GM12878 (cell line): ENCODE measurements at regions not wholly inside any gene's neighbourhood (a gene's known extent, or its start where the extent isn't known, plus 50 kb on each side); places are given as distances from the start of the nearest gene placed in this dataset.

ENCODE experiments used
- ATAC-seq: fragments of 200-7000 bp; cut with Tn5 transposase; 3 replicates; pipeline ENCODE4 v1.9.1; 2020; ENCODE audit warnings: mild to moderate bottlenecking, moderate library complexity
- BruUV-seq: library from RNA; stranded (reverse); fragments of 400-500 nt; replicated peaks from 2 replicates; lab custom pipeline; 2021; lab: Mats Ljungman, UMichigan
- CTCF ChIA-PET: fragments of 300-600 bp; sonication (Branson Sonifier 250); formaldehyde crosslinking; extraction: SDS; loops from one replicate; lab custom pipeline; 2021; ENCODE audit warnings: inconsistent platforms; lab: Yijun Ruan, JAX
- POLR2A ChIA-PET: fragments of 350-600 bp; formaldehyde crosslinking; extraction: SDS; loops from one replicate; lab custom pipeline; 2021; ENCODE audit warnings: inconsistent platforms; lab: Charles Lee
- RAD21 ChIA-PET: fragments of 300-600 bp; sonication (Branson Sonifier 250); formaldehyde crosslinking; loops from one replicate; lab custom pipeline; 2023; ENCODE audit warnings: antibody characterized with exemption; ENCODE audit not compliant: unreplicated experiment; lab: Charles Lee
- SMC1A ChIA-PET: fragments of 300-600 bp; sonication (Branson Sonifier 250); formaldehyde crosslinking; loops from one replicate; lab custom pipeline; 2023; ENCODE audit not compliant: unreplicated experiment, uncharacterized antibody; lab: Charles Lee
- DNase-seq: peaks from one replicate; pipeline ENCODE4 v3.0.0-alpha.2; 2011; ENCODE audit warnings: low read depth, low spot score
- FAIRE-seq: peaks from 3 replicates; lab custom pipeline; 2011; peaks lifted over from hg19 to GRCh38; lab: Jason Lieb, UNC
- H2AFZ ChIP-seq: 2 replicates; pipeline ENCODE4 v1.6.0; 2011; ENCODE audit warnings: low read depth, low read length, control low read depth; ENCODE audit not compliant: control insufficient read depth
- H3K27ac ChIP-seq: 2 replicates; pipeline ENCODE4 v1.5.1; 2011; ENCODE audit warnings: control low read depth; ENCODE audit not compliant: control insufficient read depth, insufficient read depth
- H3K27me3 ChIP-seq, 2 experiments: replicated peaks in 1 of 2; 2 replicates each; pipeline versions ENCODE4 v1.6.0 to v1.6.1; 2011; ENCODE audit warnings: low read length in 1 of 2; ENCODE audit not compliant: control insufficient read depth in 2 of 2, insufficient read depth in 2 of 2
- H3K36me3 ChIP-seq, 2 experiments: 2 replicates each; pipeline ENCODE4 v1.5.1; 2011; ENCODE audit warnings: low read length in 1 of 2; ENCODE audit not compliant: control insufficient read depth in 2 of 2, insufficient read depth in 2 of 2
- H3K4me1 ChIP-seq: 2 replicates; pipeline ENCODE4 v1.6.1; 2011; ENCODE audit warnings: mild to moderate bottlenecking, low read length, moderate library complexity, mixed read lengths; ENCODE audit not compliant: control insufficient read depth, insufficient read depth
- H3K4me2 ChIP-seq: 2 replicates; pipeline ENCODE4 v1.6.0; 2011; ENCODE audit warnings: control low read depth; ENCODE audit not compliant: control insufficient read depth, insufficient read depth
- H3K4me3 ChIP-seq: fragments of 200-600 bp; sonication (generic); 2 replicates; pipeline ENCODE4 v1.5.1; 2016
- H3K79me2 ChIP-seq: 2 replicates; pipeline ENCODE4 v1.6.0; 2011; ENCODE audit warnings: low read length; ENCODE audit not compliant: control insufficient read depth, insufficient read depth
- H3K9ac ChIP-seq: 2 replicates; pipeline ENCODE4 v1.8.0; 2011; ENCODE audit warnings: low read length, control low read depth, mixed read lengths; ENCODE audit not compliant: control insufficient read depth, insufficient read depth
- H3K9me3 ChIP-seq: replicated peaks from 3 replicates; pipeline ENCODE4 v1.5.1; 2011; ENCODE audit warnings: mild to moderate bottlenecking, low read length; ENCODE audit not compliant: control insufficient read depth, insufficient read depth
- H4K20me1 ChIP-seq: 2 replicates; pipeline ENCODE4 v1.6.0; 2011; ENCODE audit not compliant: control insufficient read depth, insufficient read depth
- ATF2 ChIP-seq: IDR thresholded peaks from 2 replicates; pipeline ENCODE4 v1.6.1; 2012; ENCODE audit warnings: low read length, inconsistent platforms
- BCL11A ChIP-seq: IDR thresholded peaks from 2 replicates; pipeline ENCODE4 v1.6.1; 2011; ENCODE audit warnings: low read depth, low read length
- BCL3 ChIP-seq: IDR thresholded peaks from 2 replicates; pipeline ENCODE4 v1.6.1; 2011; ENCODE audit warnings: borderline replicate concordance, low read depth, mild to moderate bottlenecking, moderate library complexity, low read length; ENCODE audit not compliant: insufficient read depth, poor library complexity, severe bottlenecking
- CBX5 ChIP-seq: sonication (generic); IDR thresholded peaks from 2 replicates; pipeline ENCODE4 v1.6.1; 2016; ENCODE audit warnings: low read depth, moderate library complexity, mild to moderate bottlenecking, inconsistent platforms
- EGR1 ChIP-seq, 2 experiments: IDR thresholded peaks; 1 replicate in 1 of 2; 2 replicates in 1 of 2; pipeline ENCODE4 v1.6.1; 2011 to 2012; ENCODE audit warnings: low read depth in 2 of 2, low read length in 2 of 2, borderline replicate concordance in 1 of 2, mild to moderate bottlenecking in 1 of 2, moderate library complexity in 1 of 2
- EP300 ChIP-seq, 2 experiments: fragments of 150-350 bp in 1 of 2; IDR thresholded peaks; 2 replicates each; pipeline ENCODE4 v1.6.1; 2011 to 2012; ENCODE audit warnings: low read depth in 2 of 2, low read length in 2 of 2, borderline replicate concordance in 1 of 2, improper control_type of control experiment in 1 of 2, inconsistent platforms in 1 of 2; ENCODE audit not compliant: control insufficient read depth in 1 of 2
- LARP7 ChIP-seq: fragments of 450-650 bp; IDR thresholded peaks from 2 replicates; pipeline ENCODE4 v1.6.1; 2017; ENCODE audit warnings: mild to moderate bottlenecking
- NRF1 ChIP-seq: conservative IDR thresholded peaks from 2 replicates; pipeline ENCODE4 v1.6.1; 2011; ENCODE audit warnings: mild to moderate bottlenecking, low read depth, low read length, improper control_type of control experiment
- SP1 ChIP-seq: IDR thresholded peaks from one replicate; pipeline ENCODE4 v1.6.1; 2011; ENCODE audit warnings: low read depth, low read length
- STAT1 ChIP-seq: fragments of 450-650 bp; conservative IDR thresholded peaks from 2 replicates; pipeline ENCODE4 v1.6.1; 2014; ENCODE audit warnings: antibody characterized with exemption, mild to moderate bottlenecking
- SUPT20H ChIP-seq: IDR thresholded peaks from 2 replicates; pipeline ENCODE4 v1.6.1; 2011; ENCODE audit warnings: low read depth, mild to moderate bottlenecking, low read length, moderate library complexity, borderline replicate concordance; ENCODE audit not compliant: control insufficient read depth
- YY1 ChIP-seq: IDR thresholded peaks from 2 replicates; pipeline ENCODE4 v1.6.1; 2011; ENCODE audit warnings: low read depth, mild to moderate bottlenecking, low read length
- ZNF274 ChIP-seq: IDR thresholded peaks from one replicate; pipeline ENCODE4 v1.8.0; 2011; ENCODE audit not compliant: insufficient read length, insufficient read depth
- WGBS: methylation state at CpG from one replicate; pipeline ENCODE4 v1.1.6; 2016; ENCODE audit warnings: low lambda C conversion rate; ENCODE audit not compliant: insufficient replicate concordance, insufficient coverage; ENCODE audit errors: missing lambda C conversion rate; 5-methylcytosine and 5-hydroxymethylcytosine counted together
- in situ Hi-C: fragments of 300-500 bp; cut with MboI; formaldehyde crosslinking; loops from 9 replicates; pipeline ENCODE4 v1.14.3; 2018; ENCODE audit warnings: mixed read lengths
- intact Hi-C: fragments of 100-400 bp; cut with micrococcal nuclease; formaldehyde crosslinking; loops from one replicate; pipeline ENCODE4 v1.14.2; 2022; ENCODE audit not compliant: unreplicated experiment
- TF ChIP-seq, protein P1 (sequence below): IDR thresholded peaks from 2 replicates; pipeline ENCODE4 v1.6.1; 2012; ENCODE audit warnings: mild to moderate bottlenecking, low read depth, low read length
- TF ChIP-seq, protein P2 (sequence below): fragments of 450-650 bp; IDR thresholded peaks from 2 replicates; pipeline ENCODE4 v1.6.1; 2017; ENCODE audit warnings: low read depth, mild to moderate bottlenecking, moderate library complexity

- H3K4me1 ChIP-seq = no peaks in the 10 kb centered on the region
- H3K27ac ChIP-seq = no peak overlapping the region
- intact Hi-C loops (no loop called here), in situ Hi-C loops (no loop called here)
- BruUV-seq = no TSS peak
- H3K4me2 ChIP-seq = no peak overlapping the region
- no peak overlapping the region for H3K4me3 ChIP-seq
- H4K20me1 ChIP-seq = no peaks in the 10 kb centered on the region
- H3K9ac ChIP-seq = no peak overlapping the region
- no peaks in the 10 kb centered on the region; a peak in 1 of 4 replicates for H3K27me3 ChIP-seq
- FAIRE-seq = no peak
- ChIA-PET CTCF (no interaction called here), RAD21 (no interaction called here), POLR2A (no interaction called here), SMC1A (no interaction called here)
- no peak for DNase-seq
- ATAC-seq = no peak
- no peak overlapping the region for H2AFZ ChIP-seq
- H3K36me3 ChIP-seq = no peaks in the 10 kb centered on the region
- H3K9me3 ChIP-seq = no peaks in the 10 kb centered on the region
- TF ChIP-seq LARP7 (no peak), YY1 (no peak), EGR1 (IDR thresholded peaks at IDR 0.05; ENCODE audit: borderline replicate concordance in 1 of 2, low read depth in 2 of 2, low read length in 2 of 2) (no peak), SP1 (no peak), ATF2 (no peak), SUPT20H (no peak), CBX5 (no peak), BCL11A (no peak), STAT1 (no peak), EP300 (IDR thresholded peaks at IDR 0.05; ENCODE audit: borderline replicate concordance in 1 of 2, control insufficient read depth in 1 of 2, low read depth in 2 of 2, low read length in 2 of 2) (no peak), BCL3 (no peak), NRF1 (no peak), ZNF274 (no peak)
- TF ChIP-seq, protein P1, sequence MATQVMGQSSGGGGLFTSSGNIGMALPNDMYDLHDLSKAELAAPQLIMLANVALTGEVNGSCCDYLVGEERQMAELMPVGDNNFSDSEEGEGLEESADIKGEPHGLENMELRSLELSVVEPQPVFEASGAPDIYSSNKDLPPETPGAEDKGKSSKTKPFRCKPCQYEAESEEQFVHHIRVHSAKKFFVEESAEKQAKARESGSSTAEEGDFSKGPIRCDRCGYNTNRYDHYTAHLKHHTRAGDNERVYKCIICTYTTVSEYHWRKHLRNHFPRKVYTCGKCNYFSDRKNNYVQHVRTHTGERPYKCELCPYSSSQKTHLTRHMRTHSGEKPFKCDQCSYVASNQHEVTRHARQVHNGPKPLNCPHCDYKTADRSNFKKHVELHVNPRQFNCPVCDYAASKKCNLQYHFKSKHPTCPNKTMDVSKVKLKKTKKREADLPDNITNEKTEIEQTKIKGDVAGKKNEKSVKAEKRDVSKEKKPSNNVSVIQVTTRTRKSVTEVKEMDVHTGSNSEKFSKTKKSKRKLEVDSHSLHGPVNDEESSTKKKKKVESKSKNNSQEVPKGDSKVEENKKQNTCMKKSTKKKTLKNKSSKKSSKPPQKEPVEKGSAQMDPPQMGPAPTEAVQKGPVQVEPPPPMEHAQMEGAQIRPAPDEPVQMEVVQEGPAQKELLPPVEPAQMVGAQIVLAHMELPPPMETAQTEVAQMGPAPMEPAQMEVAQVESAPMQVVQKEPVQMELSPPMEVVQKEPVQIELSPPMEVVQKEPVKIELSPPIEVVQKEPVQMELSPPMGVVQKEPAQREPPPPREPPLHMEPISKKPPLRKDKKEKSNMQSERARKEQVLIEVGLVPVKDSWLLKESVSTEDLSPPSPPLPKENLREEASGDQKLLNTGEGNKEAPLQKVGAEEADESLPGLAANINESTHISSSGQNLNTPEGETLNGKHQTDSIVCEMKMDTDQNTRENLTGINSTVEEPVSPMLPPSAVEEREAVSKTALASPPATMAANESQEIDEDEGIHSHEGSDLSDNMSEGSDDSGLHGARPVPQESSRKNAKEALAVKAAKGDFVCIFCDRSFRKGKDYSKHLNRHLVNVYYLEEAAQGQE = no peak
- TF ChIP-seq, protein P2, sequence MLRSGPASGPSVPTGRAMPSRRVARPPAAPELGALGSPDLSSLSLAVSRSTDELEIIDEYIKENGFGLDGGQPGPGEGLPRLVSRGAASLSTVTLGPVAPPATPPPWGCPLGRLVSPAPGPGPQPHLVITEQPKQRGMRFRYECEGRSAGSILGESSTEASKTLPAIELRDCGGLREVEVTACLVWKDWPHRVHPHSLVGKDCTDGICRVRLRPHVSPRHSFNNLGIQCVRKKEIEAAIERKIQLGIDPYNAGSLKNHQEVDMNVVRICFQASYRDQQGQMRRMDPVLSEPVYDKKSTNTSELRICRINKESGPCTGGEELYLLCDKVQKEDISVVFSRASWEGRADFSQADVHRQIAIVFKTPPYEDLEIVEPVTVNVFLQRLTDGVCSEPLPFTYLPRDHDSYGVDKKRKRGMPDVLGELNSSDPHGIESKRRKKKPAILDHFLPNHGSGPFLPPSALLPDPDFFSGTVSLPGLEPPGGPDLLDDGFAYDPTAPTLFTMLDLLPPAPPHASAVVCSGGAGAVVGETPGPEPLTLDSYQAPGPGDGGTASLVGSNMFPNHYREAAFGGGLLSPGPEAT = no peak
- WGBS = 14% methylated on average over 1 of the region's 1 CpG
- no peaks in the 10 kb centered on the region for H3K79me2 ChIP-seq
These were observed 133.4 kb downstream of the TANC2 start for GRCh38 chr17:63099425-63099824.
